ENCODE measurements at regions not wholly inside any gene's neighbourhood (a gene's known extent, or its start where the extent isn't known, plus 50 kb on each side); places are given as distances from the start of the nearest gene placed in this dataset.

DNA sequence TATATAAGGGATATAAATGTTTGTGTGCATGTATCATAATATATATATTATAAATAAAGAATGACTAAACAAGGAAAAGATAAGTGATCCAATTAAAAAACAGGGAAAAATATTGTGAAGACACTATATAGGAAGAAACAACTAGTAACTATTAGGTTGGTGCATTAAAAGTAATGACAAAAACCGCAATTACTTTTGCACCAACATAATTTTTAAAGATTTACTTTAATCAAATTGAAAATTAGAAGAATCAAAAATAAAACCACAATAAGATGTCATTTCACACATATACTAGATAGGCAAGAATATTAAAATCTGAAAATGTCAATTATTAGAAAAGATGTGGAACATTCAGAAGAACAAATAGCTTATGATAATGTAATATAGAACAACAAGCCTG is 595.9 kb downstream of the KCNJ3 start:
- H3K4me3 ChIP-seq (ENCODE audit: low read depth, low read length), result no peak overlapping the region
- TF ChIP-seq, protein P1, sequence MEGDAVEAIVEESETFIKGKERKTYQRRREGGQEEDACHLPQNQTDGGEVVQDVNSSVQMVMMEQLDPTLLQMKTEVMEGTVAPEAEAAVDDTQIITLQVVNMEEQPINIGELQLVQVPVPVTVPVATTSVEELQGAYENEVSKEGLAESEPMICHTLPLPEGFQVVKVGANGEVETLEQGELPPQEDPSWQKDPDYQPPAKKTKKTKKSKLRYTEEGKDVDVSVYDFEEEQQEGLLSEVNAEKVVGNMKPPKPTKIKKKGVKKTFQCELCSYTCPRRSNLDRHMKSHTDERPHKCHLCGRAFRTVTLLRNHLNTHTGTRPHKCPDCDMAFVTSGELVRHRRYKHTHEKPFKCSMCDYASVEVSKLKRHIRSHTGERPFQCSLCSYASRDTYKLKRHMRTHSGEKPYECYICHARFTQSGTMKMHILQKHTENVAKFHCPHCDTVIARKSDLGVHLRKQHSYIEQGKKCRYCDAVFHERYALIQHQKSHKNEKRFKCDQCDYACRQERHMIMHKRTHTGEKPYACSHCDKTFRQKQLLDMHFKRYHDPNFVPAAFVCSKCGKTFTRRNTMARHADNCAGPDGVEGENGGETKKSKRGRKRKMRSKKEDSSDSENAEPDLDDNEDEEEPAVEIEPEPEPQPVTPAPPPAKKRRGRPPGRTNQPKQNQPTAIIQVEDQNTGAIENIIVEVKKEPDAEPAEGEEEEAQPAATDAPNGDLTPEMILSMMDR (IDR thresholded peaks at IDR 0.05; ENCODE audit: control insufficient read depth, extremely low read depth, insufficient read depth), result no peak
- no peak for DNase-seq (ENCODE audit: low read depth)

- no peak overlapping the region for H3K4me3 ChIP-seq (ENCODE audit: low read depth, low read length)
- TF ChIP-seq, protein P1 (IDR thresholded peaks at IDR 0.05; ENCODE audit: control insufficient read depth, extremely low read depth, insufficient read depth), result no peak
- no peak for DNase-seq (ENCODE audit: low read depth)
These were observed 583.4 kb downstream of the KCNJ3 start for GRCh38 chr2:155281907-155282306.

GRCh38 chr2:155273323-155273722 is 574.8 kb downstream of the KCNJ3 start:
- DNase-seq (ENCODE audit: low read depth), result no peak
- H3K4me3 ChIP-seq (ENCODE audit: low read depth, low read length), result no peak overlapping the region
- TF ChIP-seq, protein P1 (IDR thresholded peaks at IDR 0.05; ENCODE audit: control insufficient read depth, extremely low read depth, insufficient read depth), result no peak

DNA sequence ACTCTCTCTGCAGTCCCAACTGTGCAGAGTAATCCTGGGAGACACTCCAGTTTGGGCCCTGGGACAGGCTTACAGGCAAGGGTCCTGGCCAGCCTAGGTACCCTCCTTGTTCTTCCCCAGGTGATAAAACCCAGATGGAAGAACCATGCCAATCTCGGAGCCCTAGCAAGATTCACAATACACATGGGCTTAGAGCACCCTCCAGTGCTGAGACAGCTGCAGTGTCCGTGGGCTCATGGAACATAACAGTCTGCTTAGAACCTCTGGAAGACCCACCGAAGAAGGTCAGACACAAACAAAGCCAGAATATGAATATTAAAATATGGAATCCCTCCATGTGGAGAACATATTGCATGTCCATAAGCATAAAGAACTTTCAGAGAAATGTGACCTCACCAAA is 568.1 kb downstream of the KCNJ3 start:
- no peak for DNase-seq (ENCODE audit: low read depth)

DNA sequence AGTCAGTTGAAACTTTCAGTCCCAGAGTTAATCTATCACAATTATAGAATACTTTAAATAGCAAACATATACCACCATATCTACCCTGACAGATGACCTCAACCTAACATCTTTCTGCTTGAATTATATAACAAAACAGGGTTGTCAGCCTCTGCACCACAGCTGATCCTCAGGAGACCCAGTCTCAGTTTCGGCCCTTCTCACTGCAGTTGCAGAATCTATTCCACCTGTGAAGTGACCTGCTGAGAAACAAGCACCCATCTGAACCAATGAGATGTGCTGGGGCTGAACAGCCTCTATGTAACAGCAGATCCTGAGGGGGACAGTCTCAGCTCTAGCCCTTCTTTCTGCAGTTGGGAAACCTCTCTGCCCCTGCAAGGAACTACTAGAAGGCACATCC is 567.6 kb downstream of the KCNJ3 start:
- no peak for DNase-seq (ENCODE audit: low read depth)
- no peak overlapping the region for H3K4me3 ChIP-seq (ENCODE audit: low read depth, low read length)
- TF ChIP-seq, protein P1 (IDR thresholded peaks at IDR 0.05; ENCODE audit: control insufficient read depth, extremely low read depth, insufficient read depth), result no peak

More for the DNA sequence above, 568.1 kb downstream of the KCNJ3 start:
- no peak overlapping the region for H3K4me3 ChIP-seq (ENCODE audit: low read depth, low read length)
- TF ChIP-seq, protein P1 (IDR thresholded peaks at IDR 0.05; ENCODE audit: control insufficient read depth, extremely low read depth, insufficient read depth), result peak; percentile 24

GRCh38 chr2:155256803-155257202 is 558.3 kb downstream of the KCNJ3 start:
- TF ChIP-seq, protein P1 (IDR thresholded peaks at IDR 0.05; ENCODE audit: control insufficient read depth, extremely low read depth, insufficient read depth), result 0 out of 2 replicates have a peak, but pooled peaks have one; percentile 14
- no peak for DNase-seq (ENCODE audit: low read depth)
- no peak overlapping the region for H3K4me3 ChIP-seq (ENCODE audit: low read depth, low read length)

DNA sequence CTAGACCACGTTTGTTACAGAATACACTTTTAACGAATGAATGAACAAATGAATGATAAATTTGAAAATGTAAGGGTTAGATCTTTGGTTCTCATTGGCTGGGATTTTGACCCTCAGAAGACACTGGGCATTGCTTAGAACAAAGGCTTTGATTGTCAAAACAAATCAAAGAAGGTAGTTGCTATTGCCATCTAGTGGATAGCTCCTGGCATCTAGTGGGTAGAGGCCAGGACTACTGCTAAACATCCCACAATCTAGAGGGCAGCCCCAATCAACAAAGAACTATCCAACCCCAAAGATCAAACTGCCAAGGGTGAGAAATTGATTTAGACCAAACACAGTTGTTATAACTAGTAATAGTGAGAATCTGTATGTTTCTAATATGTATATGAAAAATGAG is 552.3 kb downstream of the KCNJ3 start:
- DNase-seq (ENCODE audit: low read depth), result no peak
- no peak overlapping the region for H3K4me3 ChIP-seq (ENCODE audit: low read depth, low read length)
- TF ChIP-seq, protein P1 (IDR thresholded peaks at IDR 0.05; ENCODE audit: control insufficient read depth, extremely low read depth, insufficient read depth), result peak; percentile 55

Data from LNCaP clone FGC (cell line).